ENCODE measurements at regions not wholly inside any gene's neighbourhood (a gene's known extent, or its start where the extent isn't known, plus 50 kb on each side); places are given as distances from the start of the nearest gene placed in this dataset.

DNA sequence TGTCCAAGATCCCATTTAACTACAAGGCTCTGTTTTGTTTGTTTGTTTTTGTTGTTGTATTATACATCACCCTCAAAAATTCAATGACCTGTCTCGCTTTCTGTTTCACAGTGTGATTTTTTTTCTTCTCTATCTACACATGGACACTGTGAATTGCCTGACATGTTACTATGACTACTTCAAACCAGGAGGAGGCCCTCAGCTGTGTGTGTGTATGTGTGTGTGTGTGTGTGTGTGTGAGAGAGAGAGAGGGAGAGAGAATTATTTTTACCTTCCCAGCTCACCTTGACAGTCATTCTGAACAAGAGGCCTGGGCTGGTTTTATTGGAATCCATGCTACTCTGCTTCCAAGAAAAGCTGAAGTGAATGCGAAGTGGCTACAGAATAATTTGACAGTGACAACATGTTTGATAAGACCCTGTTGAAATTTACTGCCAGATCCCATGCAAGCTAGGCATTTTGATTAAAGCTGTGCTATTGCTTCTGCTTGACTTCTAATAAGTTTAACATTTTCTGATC lies 841.4 kb downstream of the NSUN3 start:
- no peak for DNase-seq

DNA sequence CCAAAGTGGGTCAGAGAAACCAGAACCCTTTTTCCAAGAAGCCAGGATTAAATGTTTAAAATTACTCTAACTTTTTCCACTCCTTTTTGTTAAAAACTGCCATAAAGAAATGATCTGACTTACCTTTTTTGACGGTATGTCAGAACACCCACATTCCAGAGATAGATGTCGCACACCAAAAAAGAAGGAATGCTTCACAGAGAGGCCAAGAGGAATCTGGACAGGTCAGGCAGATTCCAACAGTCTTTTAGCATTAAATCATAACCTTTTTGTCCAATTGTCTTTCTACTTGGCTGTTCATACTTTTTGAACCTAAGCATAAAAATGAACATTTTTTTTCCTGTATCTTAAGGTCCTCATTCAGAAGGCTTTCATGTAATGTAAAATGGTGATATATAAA lies 846.9 kb downstream of the NSUN3 start:
- no peak for DNase-seq

DNA sequence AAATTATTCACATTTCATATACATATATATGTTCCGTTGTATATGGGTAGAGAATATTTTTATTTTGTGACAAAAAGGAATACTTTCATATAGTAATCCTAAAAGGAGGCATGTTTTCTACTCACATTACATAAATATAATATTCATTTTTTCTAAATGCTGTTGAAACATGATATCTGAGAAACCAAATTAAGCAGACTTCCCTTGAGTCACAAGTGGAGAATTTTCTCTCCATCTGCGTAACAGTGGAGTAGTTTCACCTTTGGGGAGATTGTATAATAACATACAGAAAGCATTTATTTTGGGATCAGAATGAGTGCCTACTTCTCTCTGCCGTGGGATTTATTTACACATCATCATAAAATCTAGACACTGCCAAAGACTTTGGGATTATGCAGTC lies 849.8 kb downstream of the NSUN3 start:
- DNase-seq, result no peak

DNA sequence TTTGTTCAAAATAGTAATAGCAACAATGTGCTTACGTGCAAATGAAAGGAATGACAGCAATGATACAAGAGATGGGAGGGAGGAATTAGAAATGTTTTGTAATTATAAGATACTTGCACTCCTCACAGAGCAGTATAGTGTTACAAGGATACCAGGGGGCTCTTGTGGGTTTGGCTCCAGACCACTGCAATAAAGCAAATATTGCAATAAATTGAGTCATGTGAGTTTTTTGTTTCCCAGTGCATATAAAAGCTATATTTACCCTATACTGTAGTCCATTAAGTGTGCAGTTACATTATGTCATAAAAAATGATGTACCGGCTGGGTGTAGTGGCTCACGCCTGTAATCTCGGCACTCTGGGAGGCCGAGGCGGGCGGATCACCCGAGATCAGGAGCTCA lies 864.3 kb downstream of the NSUN3 start:
- no peak for DNase-seq

DNA sequence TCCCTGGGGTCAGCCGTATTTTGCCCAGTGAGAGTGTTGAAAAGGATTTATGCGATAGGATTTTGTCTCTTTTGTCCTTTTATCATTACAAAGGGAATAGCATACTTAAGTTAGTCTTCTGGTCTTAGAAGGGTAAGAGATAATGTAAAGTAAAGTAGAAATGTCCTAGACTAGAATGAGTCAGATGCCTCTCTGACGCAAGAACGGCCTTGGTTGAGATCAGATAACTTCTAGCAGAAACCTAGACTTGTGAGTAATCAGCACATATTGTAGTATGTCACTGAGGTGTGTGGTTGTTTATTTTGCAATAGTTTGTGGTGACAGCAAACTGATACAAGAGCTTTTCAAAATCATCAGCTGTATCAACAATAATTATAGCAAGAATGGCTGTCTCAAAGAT lies 866.1 kb downstream of the NSUN3 start:
- DNase-seq, result no peak

GRCh38 chr3:94935738-94936580 lies 873.1 kb downstream of the NSUN3 start:
- no peak for DNase-seq

DNA sequence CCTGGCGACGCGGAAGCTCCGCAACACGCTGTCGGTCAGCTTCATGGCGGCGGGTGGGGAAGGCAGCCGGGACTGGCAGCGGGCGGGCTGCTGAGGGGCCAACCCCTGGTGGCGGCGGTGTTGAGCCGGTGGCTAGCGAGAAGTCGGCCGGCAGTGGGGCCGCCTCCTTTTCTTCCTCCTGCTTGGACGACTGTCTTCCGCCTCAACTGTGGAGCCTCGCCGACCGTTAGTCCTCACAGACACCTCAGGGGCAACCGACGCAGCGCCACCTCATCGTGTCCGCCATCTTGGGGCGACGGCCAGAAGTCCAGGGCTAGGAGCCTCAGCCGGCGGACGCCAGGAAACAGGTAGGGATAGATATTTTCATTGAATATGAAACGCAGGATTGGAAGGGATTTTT lies 875.1 kb downstream of the NSUN3 start:
- no peak for DNase-seq

DNA sequence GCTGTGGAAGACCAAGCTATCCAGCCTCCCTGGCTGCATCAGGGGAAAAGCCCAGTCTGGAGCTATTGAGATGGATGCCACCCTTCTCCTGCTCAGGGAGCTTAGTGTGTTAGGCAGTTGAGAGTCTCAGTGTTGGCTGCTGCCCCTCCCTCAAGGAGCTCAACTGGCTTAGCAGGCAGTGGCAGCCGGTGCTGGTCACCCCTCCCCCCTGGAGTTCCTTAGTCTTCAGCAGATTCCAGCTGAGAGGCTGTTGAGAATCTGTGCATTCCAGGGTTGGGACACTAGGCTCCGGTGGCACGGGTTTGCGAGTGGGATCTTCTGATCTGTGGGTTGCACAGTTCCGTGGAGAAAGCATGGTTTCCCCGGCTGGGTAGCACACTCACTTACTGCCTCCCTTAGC lies 883.8 kb downstream of the NSUN3 start:
- DNase-seq, result no peak

GRCh38 chr3:94961423-94962100 lies 898.7 kb downstream of the NSUN3 start:
- DNase-seq, result no peak

- no peak for DNase-seq
Observed at GRCh38 chr3:94965867-94966475, 903.1 kb downstream of the NSUN3 start.

- DNase-seq, result no peak
Observed at GRCh38 chr3:94967196-94967595, 904.3 kb downstream of the NSUN3 start.

GRCh38 chr3:94968519-94968918 lies 905.7 kb downstream of the NSUN3 start:
- no peak for DNase-seq

GRCh38 chr3:94972066-94972465 lies 909.2 kb downstream of the NSUN3 start:
- DNase-seq, result no peak

GRCh38 chr3:94978084-94978483 lies 915.2 kb downstream of the NSUN3 start:
- no peak for DNase-seq

DNA sequence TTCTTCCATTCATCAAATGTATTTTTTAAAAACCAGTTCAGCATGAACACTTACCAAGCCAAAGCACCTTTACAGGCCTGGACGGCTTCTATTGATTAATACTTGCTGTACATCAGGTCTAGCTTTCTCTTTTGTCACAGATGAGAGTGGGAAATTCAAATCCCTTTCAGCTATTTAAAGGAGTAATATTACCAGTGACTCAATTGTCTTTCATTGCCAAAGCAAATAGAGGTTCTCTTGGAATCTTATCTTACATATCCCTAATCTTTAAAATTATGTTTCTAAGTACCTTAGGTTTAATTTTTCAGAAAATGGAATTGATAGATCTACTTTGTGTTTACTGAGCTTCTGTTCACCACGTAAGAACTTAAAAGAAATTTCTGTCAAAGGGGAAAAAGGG lies 922.9 kb downstream of the NSUN3 start:
- DNase-seq, result no peak

- DNase-seq, result no peak
Observed at GRCh38 chr3:94990952-94991705, 928.3 kb downstream of the NSUN3 start.

DNA sequence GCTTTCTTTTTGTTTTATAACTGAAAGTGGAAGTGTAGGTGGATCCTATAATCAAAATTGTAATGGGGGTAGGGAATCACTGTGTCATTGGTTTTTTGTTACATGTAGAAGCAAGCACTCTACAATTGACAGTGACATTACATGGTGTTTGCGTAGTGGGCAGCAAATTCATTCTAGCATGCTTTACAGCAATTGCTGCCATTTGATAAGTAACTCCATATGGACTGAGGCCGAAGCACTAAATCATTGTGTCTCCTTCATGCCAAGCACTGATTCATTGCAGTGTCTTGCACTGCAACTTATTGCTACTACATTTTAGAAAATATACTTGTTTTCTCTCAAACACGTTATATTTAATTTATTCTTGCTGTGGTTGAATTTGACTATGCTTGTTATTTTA lies 933.9 kb downstream of the NSUN3 start:
- no peak for DNase-seq

- DNase-seq, result no peak
Observed at GRCh38 chr3:95002438-95003046, 939.7 kb downstream of the NSUN3 start.

DNA sequence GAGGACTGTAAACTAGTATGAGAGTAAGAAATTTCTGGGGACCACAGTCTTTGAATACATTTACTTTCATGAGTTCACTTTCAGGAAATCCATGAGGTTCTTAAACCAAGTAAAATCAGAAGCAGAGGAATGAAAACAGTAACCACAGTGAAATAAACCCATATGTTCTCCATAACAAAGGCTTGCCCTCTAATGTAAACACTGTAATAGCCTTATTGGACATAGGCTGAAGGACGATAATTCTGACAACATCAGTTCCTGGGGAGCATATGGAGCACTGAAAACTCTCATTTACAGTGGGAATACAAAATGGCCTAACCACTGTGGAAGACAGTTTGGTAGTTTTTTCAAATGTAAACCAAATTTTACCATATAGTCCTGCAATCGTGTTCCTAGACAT lies 965.8 kb downstream of the NSUN3 start:
- DNase-seq, result no peak

- DNase-seq, result no peak
Observed at GRCh38 chr3:95029644-95030043, 966.8 kb downstream of the NSUN3 start.

DNA sequence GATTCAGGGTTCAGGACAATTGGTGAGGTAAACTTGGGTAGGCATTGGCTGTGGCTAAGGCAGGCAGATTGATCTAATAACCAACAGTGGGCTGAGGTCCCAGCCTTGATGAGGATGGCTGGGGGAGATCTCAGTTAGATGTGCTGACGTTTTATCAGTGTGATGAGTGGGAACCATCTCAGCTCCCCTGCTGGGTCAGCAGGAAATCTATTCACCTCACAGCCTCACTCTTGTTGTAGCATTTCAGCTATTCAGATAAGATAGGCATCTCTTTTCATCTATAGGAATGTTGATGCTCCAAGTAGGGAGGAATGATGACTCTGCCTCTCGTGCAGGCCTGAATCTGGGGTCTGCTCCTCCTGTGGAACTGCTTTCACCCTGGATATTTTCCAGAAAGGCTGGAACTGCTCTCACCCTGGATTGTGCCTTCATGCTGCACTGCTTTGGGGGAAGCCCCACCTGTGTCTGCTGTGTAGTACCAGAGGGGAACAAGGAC lies 973.7 kb downstream of the NSUN3 start:
- DNase-seq, result no peak

GRCh38 chr3:95037097-95037496 lies 974.2 kb downstream of the NSUN3 start:
- no peak for DNase-seq

- no peak for DNase-seq
Observed at GRCh38 chr3:95037927-95038326, 975.1 kb downstream of the NSUN3 start.

Measured in EL (cell line).